A549 (cell line): ENCODE measurements at regions not wholly inside any gene's neighbourhood (a gene's known extent, or its start where the extent isn't known, plus 50 kb on each side); places are given as distances from the start of the nearest gene placed in this dataset.
"Not testable (repeated sequence)": the region's sequence is repeated elsewhere in the genome, so short reads cannot be mapped to it uniquely, and the experiment has no call there.

Experiments
- ATAC-seq, 2 experiments: fragments of 200-7000 bp in 1 of 2; fragments of >200 bp in 1 of 2; cut with Nextera tagmentation in 1 of 2; cut with Tn5 transposase in 1 of 2; 3 replicates each; pipeline versions ENCODE4 v1.8.0 to v1.9.1; 2018 to 2020; ENCODE audit warnings: mild to moderate bottlenecking in 1 of 2, moderate library complexity in 1 of 2
- CTCF ChIA-PET: fragments of 300-600 bp; sonication (Branson Sonifier 250); formaldehyde crosslinking; extraction: SDS; loops from one replicate; lab custom pipeline; 2021; ENCODE audit warnings: antibody characterized with exemption, inconsistent platforms; lab: Yijun Ruan, JAX
- POLR2A ChIA-PET: fragments of 350-600 bp; formaldehyde crosslinking; extraction: SDS; loops from one replicate; lab custom pipeline; 2021; ENCODE audit warnings: antibody characterized with exemption, inconsistent platforms; lab: Yijun Ruan, JAX
- DNase-seq, 2 experiments: peaks; one replicate each; pipeline versions ENCODE4 v3.0.0 to v3.0.0-alpha.2; 2011 to 2016; ENCODE audit warnings: low read depth in 1 of 2, low spot score in 1 of 2
- FAIRE-seq: peaks from 2 replicates; lab custom pipeline; 2011; peaks lifted over from hg19 to GRCh38; lab: Jason Lieb, UNC
- H3K27ac ChIP-seq, 2 experiments: fragments of >200 bp; sonication (Bioruptor Twin); formaldehyde crosslinking; 3 replicates each; pipeline ENCODE4 v1.5.1; 2016 to 2017
- H3K4me1 ChIP-seq: fragments of >200 bp; sonication (Bioruptor Twin); formaldehyde crosslinking; 3 replicates; pipeline ENCODE4 v1.6.1; 2016
- H3K4me2 ChIP-seq: fragments of >200 bp; sonication (Bioruptor Twin); formaldehyde crosslinking; 3 replicates; pipeline ENCODE4 v1.6.1; 2016
- H3K4me3 ChIP-seq: fragments of >200 bp; sonication (Bioruptor Twin); formaldehyde crosslinking; 3 replicates; pipeline ENCODE4 v1.5.1; 2016
- H3K9me3 ChIP-seq: fragments of >200 bp; sonication (Bioruptor Twin); formaldehyde crosslinking; 3 replicates; pipeline ENCODE4 v1.6.1; 2016
- WGBS: methylation state at CpG from one replicate; pipeline ENCODE4 v1.1.6; 2017; ENCODE audit errors: missing lambda C conversion rate; 5-methylcytosine and 5-hydroxymethylcytosine counted together

GRCh38 chr21:5067326-5068048, 5453.9 kb upstream of the TPTE start:
- DNase-seq, FAIRE-seq, CTCF ChIA-PET, POLR2A ChIA-PET, H3K27ac ChIP-seq, ATAC-seq, H3K9me3 ChIP-seq, H3K4me2 ChIP-seq, H3K4me1 ChIP-seq, H3K4me3 ChIP-seq: not testable (repeated sequence)
- WGBS, result 100% methylated on average over 3 of the region's 15 CpGs

DNA sequence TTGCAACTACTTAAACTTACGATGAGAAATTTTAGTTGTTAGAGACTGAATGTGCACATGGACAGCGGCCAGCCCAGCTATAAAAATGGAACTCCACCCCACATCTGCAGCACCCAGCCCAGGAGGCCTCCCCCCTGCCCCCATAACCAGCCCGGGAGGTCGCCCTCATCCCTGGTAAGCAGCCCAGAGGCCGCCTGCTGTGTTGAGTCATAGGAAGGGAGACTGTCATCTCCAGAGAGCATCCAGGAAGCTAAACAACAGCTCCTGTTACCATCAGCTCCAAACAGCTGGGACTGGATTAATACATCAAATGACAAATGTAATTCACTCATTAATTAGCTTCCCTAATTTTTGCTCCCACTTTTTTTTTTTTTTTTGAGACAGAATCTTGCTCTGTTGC, 5452.7 kb upstream of the TPTE start:
- POLR2A ChIA-PET, H3K9me3 ChIP-seq, H3K4me1 ChIP-seq, H3K27ac ChIP-seq, H3K4me2 ChIP-seq, FAIRE-seq, CTCF ChIA-PET, DNase-seq, H3K4me3 ChIP-seq: not testable (repeated sequence)
- ATAC-seq, result peak in 1 of 2 experiments; percentile 53; a peak in 2 of 6 replicates
- WGBS, result no CpG with 5 or more reads among the region's 5 CpGs

GRCh38 chr21:5071180-5071579, 5450.2 kb upstream of the TPTE start:
- POLR2A ChIA-PET, FAIRE-seq, DNase-seq, H3K4me1 ChIP-seq, H3K4me2 ChIP-seq, H3K4me3 ChIP-seq, ATAC-seq, CTCF ChIA-PET, H3K9me3 ChIP-seq, H3K27ac ChIP-seq: not testable (repeated sequence)
- no CpG with 5 or more reads among the region's 2 CpGs for WGBS

DNA sequence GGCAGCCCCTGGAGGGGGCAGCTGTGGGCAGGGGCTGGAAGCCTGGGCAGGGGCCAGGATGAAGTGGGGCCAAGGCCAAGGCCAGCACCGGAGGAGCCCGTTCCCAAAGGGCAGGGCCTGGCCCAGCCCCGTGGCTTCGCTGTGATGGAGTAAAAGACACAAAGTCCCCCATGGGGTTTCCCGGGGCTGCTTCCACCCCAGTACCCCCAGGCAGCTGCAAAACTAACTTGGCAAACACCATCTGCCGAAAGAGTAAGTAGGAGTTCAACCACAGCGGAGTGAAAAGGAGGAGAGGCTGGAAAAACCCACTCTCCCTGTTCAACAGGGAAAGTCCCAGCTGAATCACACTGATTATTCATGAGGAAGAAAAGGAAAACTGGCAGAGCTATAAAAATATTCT, 5444.5 kb upstream of the TPTE start:
- H3K4me1 ChIP-seq, H3K4me2 ChIP-seq, ATAC-seq, H3K4me3 ChIP-seq, H3K27ac ChIP-seq, H3K9me3 ChIP-seq, POLR2A ChIA-PET, CTCF ChIA-PET, DNase-seq, FAIRE-seq: not testable (repeated sequence)
- no CpG with 5 or more reads among the region's 7 CpGs for WGBS

DNA sequence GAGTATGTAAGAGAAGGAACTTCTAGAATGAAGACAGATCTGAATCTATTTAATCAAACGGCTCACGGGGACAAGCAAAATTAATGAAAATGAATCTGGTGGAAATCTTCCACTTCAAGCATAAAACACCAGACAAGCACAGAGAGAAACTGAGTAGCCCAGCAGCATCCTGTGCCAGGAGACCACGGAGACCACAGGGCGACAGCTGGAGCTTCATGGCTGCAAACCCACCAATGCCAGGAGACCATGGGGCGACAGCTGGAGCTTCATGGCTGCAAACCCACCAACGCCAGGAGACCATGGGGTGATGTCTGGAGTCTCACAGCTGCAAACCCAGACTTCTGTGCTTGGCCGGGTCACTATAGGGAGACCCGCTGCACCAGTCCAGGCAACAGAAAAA, 5442.0 kb upstream of the TPTE start:
- FAIRE-seq, H3K9me3 ChIP-seq, DNase-seq, H3K4me3 ChIP-seq, H3K27ac ChIP-seq, H3K4me2 ChIP-seq, POLR2A ChIA-PET, CTCF ChIA-PET, ATAC-seq, H3K4me1 ChIP-seq: not testable (repeated sequence)
- WGBS, result no CpG with 5 or more reads among the region's 8 CpGs

DNA sequence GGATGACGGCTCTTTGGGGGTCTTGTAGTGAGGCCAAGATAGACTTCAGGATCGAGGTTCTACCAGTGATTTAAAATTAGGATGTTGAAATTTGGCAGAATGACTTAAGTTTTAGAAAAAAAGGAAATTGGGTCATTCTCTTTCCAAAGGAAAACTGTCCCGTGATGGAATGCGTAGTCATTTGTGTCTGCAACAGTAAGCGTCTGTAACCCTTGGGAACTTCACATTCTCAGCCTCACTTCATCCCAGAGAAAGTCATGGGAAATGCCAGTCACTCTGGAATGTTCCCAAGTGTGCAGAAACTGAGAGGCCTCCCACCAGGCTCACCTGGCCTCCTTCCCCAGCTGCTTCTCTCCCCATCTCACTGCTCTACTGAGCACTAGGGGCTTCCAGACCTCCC, 5441.4 kb upstream of the TPTE start:
- CTCF ChIA-PET, result not testable (repeated sequence)

DNA sequence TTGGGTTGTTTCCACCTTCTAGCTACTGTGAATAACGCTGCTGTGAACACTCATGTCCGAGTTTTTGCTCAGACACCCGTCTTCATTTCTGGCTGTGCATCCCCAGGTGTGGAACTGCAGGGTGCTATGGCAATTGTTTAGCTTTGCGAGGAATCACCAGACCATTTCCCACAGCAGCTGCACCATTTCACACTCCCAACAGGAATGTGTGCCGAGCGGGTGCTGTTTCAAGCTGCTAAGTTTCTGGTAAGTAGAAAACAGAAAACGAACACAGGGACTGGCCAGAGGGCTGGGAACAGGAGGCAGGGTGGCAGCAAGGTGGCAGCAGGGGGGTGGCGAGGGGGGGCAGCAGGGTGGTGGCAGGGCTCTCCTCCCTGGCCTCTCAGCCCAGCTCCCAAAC, 5437.1 kb upstream of the TPTE start:
- WGBS, result 62% methylated on average over 4 of the region's 8 CpGs
- DNase-seq, FAIRE-seq, H3K4me3 ChIP-seq, ATAC-seq, H3K27ac ChIP-seq, H3K9me3 ChIP-seq, POLR2A ChIA-PET, H3K4me2 ChIP-seq, H3K4me1 ChIP-seq, CTCF ChIA-PET: not testable (repeated sequence)

More for the DNA sequence above, 5441.4 kb upstream of the TPTE start:
- H3K4me2 ChIP-seq, H3K4me1 ChIP-seq, H3K27ac ChIP-seq, DNase-seq, ATAC-seq, FAIRE-seq, POLR2A ChIA-PET, H3K9me3 ChIP-seq, H3K4me3 ChIP-seq: not testable (repeated sequence)
- no CpG with 5 or more reads among the region's 5 CpGs for WGBS

GRCh38 chr21:5085456-5085855, 5435.9 kb upstream of the TPTE start:
- WGBS, result no CpG with 5 or more reads among the region's 13 CpGs
- H3K4me1 ChIP-seq, POLR2A ChIA-PET, FAIRE-seq, H3K4me3 ChIP-seq, H3K27ac ChIP-seq, CTCF ChIA-PET, H3K9me3 ChIP-seq, DNase-seq, ATAC-seq, H3K4me2 ChIP-seq: not testable (repeated sequence)

GRCh38 chr21:5086416-5086815, 5435.0 kb upstream of the TPTE start:
- POLR2A ChIA-PET, FAIRE-seq: not testable (repeated sequence)

GRCh38 chr21:5088820-5089219, 5432.6 kb upstream of the TPTE start:
- H3K9me3 ChIP-seq, H3K4me3 ChIP-seq, H3K4me1 ChIP-seq, H3K27ac ChIP-seq, CTCF ChIA-PET, H3K4me2 ChIP-seq, DNase-seq, FAIRE-seq, POLR2A ChIA-PET: not testable (repeated sequence)
- WGBS, result no CpG with 5 or more reads among the region's 20 CpGs
- peak; percentile 24 to 39; a peak in 1 of 6 replicates for ATAC-seq

More at GRCh38 chr21:5086416-5086815, 5435.0 kb upstream of the TPTE start:
- H3K4me2 ChIP-seq, DNase-seq, H3K4me1 ChIP-seq, ATAC-seq, CTCF ChIA-PET, H3K27ac ChIP-seq, H3K9me3 ChIP-seq, H3K4me3 ChIP-seq: not testable (repeated sequence)
- no CpG with 5 or more reads among the region's 17 CpGs for WGBS

- POLR2A ChIA-PET, CTCF ChIA-PET, FAIRE-seq, ATAC-seq, DNase-seq, H3K4me1 ChIP-seq, H3K9me3 ChIP-seq, H3K4me3 ChIP-seq, H3K27ac ChIP-seq, H3K4me2 ChIP-seq: not testable (repeated sequence)
- WGBS, result 84% methylated on average over 2 of the region's 15 CpGs
Measured at GRCh38 chr21:5089399-5090089, 5431.8 kb upstream of the TPTE start.
